NOMO-1 treated with dmso at 0.1 percent for 144 hours (cell line): ENCODE measurements at regions not wholly inside any gene's neighbourhood (a gene's known extent, or its start where the extent isn't known, plus 50 kb on each side); places are given as distances from the start of the nearest gene placed in this dataset.
"Not testable (repeated sequence)": the region's sequence is repeated elsewhere in the genome, so short reads cannot be mapped to it uniquely, and the experiment has no call there.

Experiments used
- DNase-seq: peaks from one replicate; lab custom pipeline; 2025; ENCODE audit not compliant: unreplicated experiment; lab: John Stamatoyannopoulos, UW

DNA sequence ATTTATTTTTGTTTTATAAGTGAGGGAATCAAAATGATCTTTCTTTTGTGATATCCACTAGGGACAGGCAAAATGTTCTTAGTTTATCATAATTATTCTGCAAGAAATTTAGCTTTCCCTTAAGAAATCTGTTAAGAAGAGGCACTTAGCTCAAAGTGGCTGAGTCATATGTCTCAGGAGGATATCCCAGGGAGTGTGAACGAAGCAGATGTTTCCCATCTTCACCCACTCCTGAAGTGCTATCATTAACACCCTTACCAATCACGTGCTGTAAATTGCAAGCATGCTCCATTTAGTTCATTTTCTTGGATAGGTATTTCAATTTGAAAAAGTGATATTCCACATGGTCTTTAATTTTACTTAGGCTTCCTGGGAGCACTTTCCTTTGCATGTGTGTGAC lies 774.3 kb upstream of the TMEFF2 start:
- DNase-seq: no peak

GRCh38 chr2:192960945-192961344 lies 766.2 kb upstream of the TMEFF2 start:
- no peak for DNase-seq

- not testable (repeated sequence) for DNase-seq
These were observed 763.9 kb upstream of the TMEFF2 start for GRCh38 chr2:192958615-192959014.

DNA sequence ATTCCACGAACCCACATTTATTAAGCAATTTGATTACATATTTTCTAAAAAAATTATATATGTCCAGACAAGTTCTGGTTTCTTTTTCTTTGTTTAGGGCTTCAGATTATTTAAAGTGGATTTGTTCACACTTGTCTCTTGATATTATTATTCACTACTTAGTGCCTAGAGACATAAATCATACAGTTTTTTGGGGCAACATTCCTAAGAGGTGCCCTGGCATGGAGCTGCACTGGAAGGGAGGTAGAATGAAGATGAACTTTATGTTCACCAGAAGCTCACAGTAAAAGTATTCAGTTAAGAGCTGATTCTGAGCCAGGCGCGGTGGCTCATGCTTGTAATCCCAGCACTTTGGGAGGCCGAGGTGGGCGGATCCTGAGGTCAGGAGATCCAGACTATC lies 762.7 kb upstream of the TMEFF2 start:
- no peak for DNase-seq

GRCh38 chr2:192953116-192953515 lies 758.4 kb upstream of the TMEFF2 start:
- DNase-seq: no peak

GRCh38 chr2:192952245-192952644 lies 757.5 kb upstream of the TMEFF2 start:
- no peak for DNase-seq

GRCh38 chr2:192948316-192948715 lies 753.6 kb upstream of the TMEFF2 start:
- no peak for DNase-seq

DNA sequence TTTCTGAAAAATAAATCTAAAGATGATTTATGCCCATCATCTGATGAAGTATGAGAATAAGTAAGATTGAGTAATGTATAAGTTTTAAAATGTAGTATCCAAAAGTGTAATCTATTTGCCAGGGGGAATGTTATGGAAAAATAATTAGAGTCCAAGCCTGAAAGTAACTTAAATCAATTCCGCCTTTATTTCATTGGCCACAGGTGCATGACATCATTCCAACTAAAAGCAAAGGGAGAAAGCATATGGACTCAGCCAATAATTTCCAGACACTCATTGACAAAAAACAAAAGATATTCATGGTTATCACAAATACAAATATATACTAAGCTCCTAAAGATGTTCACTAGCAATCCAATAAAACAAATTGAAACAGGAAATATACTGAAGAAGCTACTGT lies 752.6 kb upstream of the TMEFF2 start:
- DNase-seq: no peak

GRCh38 chr2:192940767-192941166 lies 746.0 kb upstream of the TMEFF2 start:
- no peak for DNase-seq

DNA sequence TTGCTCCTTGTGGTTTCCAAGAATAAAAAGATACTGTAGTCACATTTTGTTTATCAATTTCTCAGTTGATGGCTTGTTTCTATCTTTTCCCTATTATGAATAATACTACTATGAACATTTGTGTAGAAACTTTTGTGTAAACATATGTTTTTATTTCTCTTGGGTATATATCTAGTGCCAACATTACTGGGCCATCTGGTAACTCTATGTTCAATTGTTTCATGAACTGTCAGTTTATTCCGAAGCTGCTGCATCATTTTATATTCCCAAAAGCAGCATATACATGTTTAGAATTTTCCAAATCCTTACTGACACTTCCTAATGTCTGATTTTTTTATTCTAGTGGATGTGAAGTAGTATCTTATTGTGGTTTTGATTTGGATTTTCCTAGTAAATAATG lies 737.6 kb upstream of the TMEFF2 start:
- no peak for DNase-seq

GRCh38 chr2:192921631-192922030 lies 726.9 kb upstream of the TMEFF2 start:
- DNase-seq: not testable (repeated sequence)

DNA sequence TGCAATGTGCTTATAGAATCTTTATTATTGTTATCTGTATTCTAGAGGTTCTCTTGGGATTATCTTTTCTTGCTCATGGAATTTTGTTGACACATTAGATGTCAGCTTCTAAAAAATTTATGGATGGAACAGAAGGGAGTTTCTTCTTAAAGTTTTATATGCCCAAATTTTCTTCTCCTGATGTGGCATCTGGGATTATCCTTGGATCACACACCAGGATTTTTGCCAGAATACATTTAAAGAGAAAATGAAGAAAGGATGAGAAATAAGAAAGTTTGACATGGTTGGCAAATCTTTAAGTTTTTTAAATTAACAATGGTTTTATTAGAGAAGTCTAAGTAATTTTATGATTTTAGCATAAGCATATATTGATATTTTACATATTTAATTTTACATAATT lies 706.7 kb upstream of the TMEFF2 start:
- DNase-seq: no peak

DNA sequence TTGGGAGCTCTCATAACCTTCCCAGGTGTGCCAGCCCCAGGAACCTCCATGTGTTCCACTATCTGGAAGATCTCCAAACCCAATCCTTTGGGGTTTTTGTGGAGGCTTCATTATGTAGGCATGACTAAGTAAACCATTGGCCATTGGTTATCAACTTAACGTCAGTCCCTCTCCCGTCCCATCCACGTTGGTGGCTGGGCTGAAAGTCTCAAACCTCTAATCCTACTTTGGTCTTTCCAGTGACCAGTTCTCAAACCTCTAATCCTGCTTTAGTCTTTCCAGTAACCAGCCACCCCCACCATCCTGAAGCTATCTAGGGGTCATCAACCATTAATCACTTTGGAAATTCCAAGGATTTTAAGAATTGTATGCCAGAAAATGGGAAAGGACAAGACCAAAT lies 704.7 kb upstream of the TMEFF2 start:
- DNase-seq: no peak

DNA sequence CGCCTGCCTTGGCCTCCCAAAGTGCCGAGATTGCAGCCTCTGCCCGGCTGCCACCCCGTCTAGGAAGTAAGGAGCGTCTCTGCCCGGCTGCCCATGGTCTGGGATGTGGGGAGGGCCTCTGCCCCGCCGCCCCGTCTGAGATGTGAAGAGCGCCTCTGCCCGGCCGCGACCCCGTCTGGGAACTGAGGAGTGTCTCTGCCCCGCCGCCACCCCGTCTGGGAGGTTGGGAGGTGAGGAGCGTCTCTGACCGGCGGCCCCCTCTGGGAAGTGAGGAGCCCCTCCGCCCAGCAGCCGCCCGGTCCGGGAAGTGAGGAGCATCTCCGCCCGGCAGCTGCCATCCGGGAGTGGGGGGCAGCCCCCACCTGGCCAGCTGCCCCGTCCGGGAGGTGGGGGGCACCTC lies 699.2 kb upstream of the TMEFF2 start:
- not testable (repeated sequence) for DNase-seq

- no peak for DNase-seq
These were observed 693.4 kb upstream of the TMEFF2 start for GRCh38 chr2:192888109-192888508.

DNA sequence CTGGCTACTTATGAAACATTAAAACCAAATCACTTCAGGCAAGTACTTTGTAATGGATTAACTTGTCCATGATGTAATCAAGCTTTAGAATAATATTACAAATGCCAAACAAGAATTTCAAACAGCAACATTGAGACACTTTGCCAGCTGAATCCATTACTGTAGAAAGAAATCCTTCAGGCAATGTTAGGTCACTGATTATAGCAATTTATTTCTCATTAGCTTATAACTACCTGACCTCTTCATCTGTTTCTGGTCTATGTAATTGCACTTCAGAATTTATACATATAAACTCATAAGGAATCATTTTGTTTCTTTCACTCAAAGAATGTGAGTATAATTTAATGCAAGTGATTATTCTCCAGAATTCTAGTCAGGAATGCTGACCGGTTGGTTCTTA lies 692.6 kb upstream of the TMEFF2 start:
- no peak for DNase-seq

DNA sequence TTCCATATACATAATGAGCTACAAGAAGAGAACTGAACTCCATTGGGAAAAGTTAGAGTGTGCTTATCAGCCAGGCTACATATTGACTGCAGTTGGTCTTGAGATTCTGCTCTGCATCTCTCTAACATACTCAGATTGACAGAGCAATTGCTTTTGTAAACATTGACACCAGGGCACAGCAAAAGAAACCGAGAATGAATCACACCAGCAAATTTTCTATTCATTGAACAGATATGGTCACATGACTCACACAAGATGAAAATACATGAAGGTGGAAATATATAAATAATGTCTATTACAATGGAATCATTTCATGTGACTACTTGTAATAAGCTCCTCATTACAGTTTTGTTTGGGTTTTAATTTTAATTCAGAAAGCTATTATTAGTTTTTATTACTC lies 691.9 kb upstream of the TMEFF2 start:
- DNase-seq: no peak

DNA sequence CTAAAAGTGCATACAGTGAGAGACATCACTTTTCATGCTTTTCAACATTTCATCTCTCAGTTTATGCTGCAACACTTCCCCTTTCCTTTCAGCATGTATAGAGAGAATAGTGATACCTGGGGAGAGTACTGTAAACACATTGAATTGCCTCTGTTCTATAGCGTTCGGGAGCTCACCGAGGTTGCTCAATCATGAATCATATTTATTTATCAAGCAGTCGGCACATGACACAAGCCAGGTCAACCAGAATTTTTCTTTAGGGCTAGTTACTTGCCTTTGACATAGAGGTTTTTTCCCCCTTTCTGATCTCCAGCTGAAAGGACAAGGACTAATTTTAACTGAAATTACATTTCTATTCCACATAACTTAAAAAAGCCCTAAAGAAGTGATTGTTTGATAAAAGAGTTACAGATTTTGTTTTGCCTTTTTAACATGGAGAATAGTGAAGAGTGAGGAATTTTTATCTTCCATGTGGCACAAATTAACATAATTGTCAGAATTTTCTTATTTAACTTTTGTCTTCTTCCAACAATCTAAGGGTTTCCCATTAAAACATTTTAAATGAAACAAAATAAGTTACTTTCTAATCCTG lies 690.9 kb upstream of the TMEFF2 start:
- no peak for DNase-seq

DNA sequence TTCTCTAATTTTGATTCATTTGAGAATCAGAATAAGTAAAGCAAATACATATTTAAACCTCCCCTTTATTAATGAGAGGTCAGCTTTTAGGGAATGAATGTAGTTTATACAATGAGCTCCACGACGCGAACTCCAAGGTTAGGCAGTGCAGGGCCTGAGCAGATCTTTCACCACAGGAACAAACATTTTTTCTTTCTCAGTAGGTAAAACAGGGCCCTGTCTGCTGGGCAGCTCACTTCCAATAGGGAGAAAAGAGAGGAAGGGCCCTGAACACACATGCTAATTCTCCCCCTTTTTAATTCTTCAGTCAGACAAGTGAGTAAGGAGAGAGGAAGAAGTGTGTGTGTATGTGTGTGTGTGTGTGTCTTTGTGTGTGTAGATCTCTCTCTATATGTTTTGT lies 682.4 kb upstream of the TMEFF2 start:
- DNase-seq: no peak

GRCh38 chr2:192876698-192877097 lies 682.0 kb upstream of the TMEFF2 start:
- no peak for DNase-seq

- DNase-seq: no peak
These were observed 660.0 kb upstream of the TMEFF2 start for GRCh38 chr2:192854706-192855105.

GRCh38 chr2:192854031-192854430 lies 659.3 kb upstream of the TMEFF2 start:
- DNase-seq: no peak

GRCh38 chr2:192828947-192829346 lies 634.2 kb upstream of the TMEFF2 start:
- no peak for DNase-seq

DNA sequence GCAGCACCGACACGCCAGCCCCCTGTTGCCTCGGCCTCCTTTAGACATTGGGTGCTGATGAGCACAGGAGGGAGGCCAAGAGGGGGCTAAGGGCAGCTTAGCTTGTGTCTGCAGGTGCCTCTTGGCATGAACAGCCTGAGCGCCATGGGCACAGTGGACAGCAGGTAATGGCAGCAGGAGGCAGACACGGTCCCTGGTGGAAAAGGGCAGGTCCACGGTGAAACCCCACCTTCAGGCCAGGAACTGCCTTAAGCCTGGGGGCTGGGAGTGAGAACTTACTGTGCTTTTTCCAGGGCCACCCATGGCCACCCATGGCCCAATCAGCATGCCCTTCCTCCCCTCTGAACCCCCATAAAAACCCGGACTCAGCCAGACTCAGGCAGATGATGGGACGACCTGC lies 633.4 kb upstream of the TMEFF2 start:
- no peak for DNase-seq
